Fibroblast of the conjunctiva (primary cell): ENCODE measurements at regions not wholly inside any gene's neighbourhood (a gene's known extent, or its start where the extent isn't known, plus 50 kb on each side); places are given as distances from the start of the nearest gene placed in this dataset.
A peak's percentile ranks its signal among the peaks of the same experiment; 100 is the strongest.
"Not testable (repeated sequence)": the region's sequence is repeated elsewhere in the genome, so short reads cannot be mapped to it uniquely, and the experiment has no call there.

ENCODE experiments used
- DNase-seq: peaks from one replicate; pipeline ENCODE4 v3.0.0-alpha.2; 2010; ENCODE audit warnings: low read depth

- DNase-seq = no peak
Measured at GRCh38 chr4:126440297-126440696, 1125.5 kb downstream of the FAT4 start.

- no peak for DNase-seq
Measured at GRCh38 chr4:126441173-126442035, 1126.6 kb downstream of the FAT4 start.

- DNase-seq = no peak
Measured at GRCh38 chr4:126445596-126445995, 1130.8 kb downstream of the FAT4 start.

GRCh38 chr4:126446917-126447316, 1132.2 kb downstream of the FAT4 start:
- no peak for DNase-seq

GRCh38 chr4:126448086-126448845, 1133.5 kb downstream of the FAT4 start:
- peak; percentile 24 for DNase-seq

- DNase-seq = no peak
Measured at GRCh38 chr4:126451237-126451873, 1136.6 kb downstream of the FAT4 start.

- no peak for DNase-seq
Measured at GRCh38 chr4:126455865-126456264, 1141.1 kb downstream of the FAT4 start.

- DNase-seq = no peak
Measured at GRCh38 chr4:126458993-126459392, 1144.2 kb downstream of the FAT4 start.

- DNase-seq = no peak
Measured at GRCh38 chr4:126465341-126465740, 1150.6 kb downstream of the FAT4 start.

GRCh38 chr4:126466848-126467247, 1152.1 kb downstream of the FAT4 start:
- DNase-seq = no peak

- DNase-seq = no peak
Measured at GRCh38 chr4:126468144-126468543, 1153.4 kb downstream of the FAT4 start.

- DNase-seq = no peak
Measured at GRCh38 chr4:126470862-126471261, 1156.1 kb downstream of the FAT4 start.

- DNase-seq = no peak
Measured at GRCh38 chr4:126475730-126476129, 1157.0 kb upstream of the INTU start.

- no peak for DNase-seq
Measured at GRCh38 chr4:126479709-126480108, 1153.0 kb upstream of the INTU start.

GRCh38 chr4:126482311-126482710, 1150.4 kb upstream of the INTU start:
- no peak for DNase-seq

- DNase-seq = no peak
Measured at GRCh38 chr4:126486377-126486776, 1146.4 kb upstream of the INTU start.

GRCh38 chr4:126489826-126490463, 1142.8 kb upstream of the INTU start:
- DNase-seq = no peak

GRCh38 chr4:126495163-126495752, 1137.5 kb upstream of the INTU start:
- DNase-seq = no peak

GRCh38 chr4:126512979-126513378, 1119.8 kb upstream of the INTU start:
- DNase-seq = no peak

GRCh38 chr4:126513596-126513995, 1119.2 kb upstream of the INTU start:
- DNase-seq = no peak

- DNase-seq = no peak
Measured at GRCh38 chr4:126520731-126521130, 1112.0 kb upstream of the INTU start.

GRCh38 chr4:126525400-126525799, 1107.4 kb upstream of the INTU start:
- not testable (repeated sequence) for DNase-seq
